Epithelial cell of prostate (primary cell): ENCODE measurements at regions not wholly inside any gene's neighbourhood (a gene's known extent, or its start where the extent isn't known, plus 50 kb on each side); places are given as distances from the start of the nearest gene placed in this dataset.

Source experiments
- DNase-seq: peaks from one replicate; pipeline ENCODE4 v3.0.0-alpha.2; 2011; ENCODE audit warnings: low read depth, low spot score
- H3K27ac ChIP-seq: fragments of 450-650 bp; 2 replicates; pipeline ENCODE4 v1.5.1; 2017; ENCODE audit warnings: mild to moderate bottlenecking

GRCh38 chr9:113807173-113808061 is 68.7 kb upstream of the ZNF618 start:
- H3K27ac ChIP-seq: no peak overlapping the region
- peak; percentile 5 for DNase-seq

- peak; percentile 22 for DNase-seq
These were observed 67.4 kb upstream of the ZNF618 start for GRCh38 chr9:113808391-113809358.

GRCh38 chr9:113817171-113817570 is 58.9 kb upstream of the ZNF618 start:
- no peak overlapping the region for H3K27ac ChIP-seq
- no peak for DNase-seq

More at GRCh38 chr9:113808391-113809358, 67.4 kb upstream of the ZNF618 start:
- peak overlapping the region; percentile 7 for H3K27ac ChIP-seq

GRCh38 chr9:113818391-113818790 is 57.7 kb upstream of the ZNF618 start:
- DNase-seq: no peak
- H3K27ac ChIP-seq: no peak overlapping the region

- no peak overlapping the region for H3K27ac ChIP-seq
- DNase-seq: no peak
These were observed 53.8 kb upstream of the ZNF618 start for GRCh38 chr9:113822315-113822714.

GRCh38 chr9:113823421-113823820 is 52.7 kb upstream of the ZNF618 start:
- H3K27ac ChIP-seq: no peak overlapping the region
- DNase-seq: no peak
